ENCODE measurements at regions not wholly inside any gene's neighbourhood (a gene's known extent, or its start where the extent isn't known, plus 50 kb on each side); places are given as distances from the start of the nearest gene placed in this dataset.

DNA sequence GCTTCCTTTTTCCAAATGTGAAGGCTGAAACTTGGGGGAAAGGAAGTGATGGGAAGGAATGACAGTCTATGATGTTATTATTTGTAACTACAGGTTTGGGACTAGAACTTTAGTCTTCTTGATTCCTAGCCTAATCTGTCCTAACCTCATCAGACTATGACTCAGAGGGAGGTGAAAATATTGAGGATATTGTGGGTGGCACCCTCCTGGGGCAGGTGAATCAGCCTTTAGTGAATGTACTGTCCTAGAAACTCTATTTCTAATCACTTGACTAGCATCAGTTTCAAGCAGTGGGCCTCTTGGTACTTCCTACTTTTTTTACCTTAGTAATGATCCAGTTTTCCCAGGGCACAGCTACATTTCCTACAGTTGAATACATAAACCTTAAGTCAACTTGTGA lies 829.0 kb upstream of the API5 start:
- no peak for TF ChIP-seq POLR2A (IDR thresholded peaks at IDR 0.05)
- TF ChIP-seq, protein P1, sequence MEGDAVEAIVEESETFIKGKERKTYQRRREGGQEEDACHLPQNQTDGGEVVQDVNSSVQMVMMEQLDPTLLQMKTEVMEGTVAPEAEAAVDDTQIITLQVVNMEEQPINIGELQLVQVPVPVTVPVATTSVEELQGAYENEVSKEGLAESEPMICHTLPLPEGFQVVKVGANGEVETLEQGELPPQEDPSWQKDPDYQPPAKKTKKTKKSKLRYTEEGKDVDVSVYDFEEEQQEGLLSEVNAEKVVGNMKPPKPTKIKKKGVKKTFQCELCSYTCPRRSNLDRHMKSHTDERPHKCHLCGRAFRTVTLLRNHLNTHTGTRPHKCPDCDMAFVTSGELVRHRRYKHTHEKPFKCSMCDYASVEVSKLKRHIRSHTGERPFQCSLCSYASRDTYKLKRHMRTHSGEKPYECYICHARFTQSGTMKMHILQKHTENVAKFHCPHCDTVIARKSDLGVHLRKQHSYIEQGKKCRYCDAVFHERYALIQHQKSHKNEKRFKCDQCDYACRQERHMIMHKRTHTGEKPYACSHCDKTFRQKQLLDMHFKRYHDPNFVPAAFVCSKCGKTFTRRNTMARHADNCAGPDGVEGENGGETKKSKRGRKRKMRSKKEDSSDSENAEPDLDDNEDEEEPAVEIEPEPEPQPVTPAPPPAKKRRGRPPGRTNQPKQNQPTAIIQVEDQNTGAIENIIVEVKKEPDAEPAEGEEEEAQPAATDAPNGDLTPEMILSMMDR (IDR thresholded peaks at IDR 0.05) = no peak

All from uterus (tissue), 2 donors.